SKM-1 treated with dmso at 0.1 percent for 144 hours (cell line): ENCODE measurements at regions not wholly inside any gene's neighbourhood (a gene's known extent, or its start where the extent isn't known, plus 50 kb on each side); places are given as distances from the start of the nearest gene placed in this dataset.
"Not testable (repeated sequence)": the region's sequence is repeated elsewhere in the genome, so short reads cannot be mapped to it uniquely, and the experiment has no call there.

ENCODE experiments used
- DNase-seq: peaks from one replicate; lab custom pipeline; 2025; ENCODE audit not compliant: unreplicated experiment; lab: John Stamatoyannopoulos, UW

- no peak for DNase-seq
These were observed 155.5 kb downstream of the BUB3 start for GRCh38 chr10:123309731-123310130.

- no peak for DNase-seq
These were observed 162.6 kb downstream of the BUB3 start for GRCh38 chr10:123316776-123317175.

DNA sequence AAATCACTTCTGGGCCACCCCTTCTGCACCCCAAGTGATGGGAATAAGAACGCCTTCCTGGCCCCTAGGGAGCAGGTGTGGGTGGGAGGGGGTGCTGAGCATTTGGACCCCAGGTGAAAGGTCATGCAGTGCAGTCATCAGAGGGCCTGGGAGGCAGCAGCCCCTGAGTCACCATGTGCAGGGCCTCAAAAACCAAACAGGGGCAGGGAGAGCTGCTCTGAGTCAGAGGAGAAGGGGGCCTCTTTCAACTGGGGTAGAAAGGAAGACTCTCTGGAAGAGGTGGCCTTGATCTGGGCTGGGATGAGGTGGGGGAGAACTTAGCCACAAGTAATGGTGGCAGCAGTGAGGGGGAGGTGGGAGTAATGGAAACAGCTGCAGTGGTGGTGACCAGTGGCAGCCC is 164.3 kb downstream of the BUB3 start:
- no peak for DNase-seq

DNA sequence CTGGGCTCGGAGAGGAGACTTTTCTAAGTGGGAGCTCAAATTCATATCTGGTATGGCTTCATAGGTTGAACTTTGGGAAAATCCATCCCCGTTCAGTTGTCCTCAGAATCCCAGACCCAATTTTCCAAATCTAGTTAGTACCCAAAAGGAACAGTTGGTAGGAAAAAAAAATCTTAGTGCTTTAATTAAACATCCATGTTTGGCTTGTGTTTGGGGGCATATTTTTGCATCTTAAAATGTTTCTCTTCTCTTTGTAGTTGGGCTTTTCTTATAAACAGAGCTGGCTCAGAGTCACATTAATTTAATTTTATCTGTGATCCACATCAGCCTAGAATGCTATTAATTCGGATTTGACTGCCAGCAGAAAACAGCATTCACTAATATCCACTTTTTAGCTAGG is 165.9 kb downstream of the BUB3 start:
- no peak for DNase-seq

- DNase-seq, result no peak
These were observed 169.7 kb downstream of the BUB3 start for GRCh38 chr10:123323884-123324283.

DNA sequence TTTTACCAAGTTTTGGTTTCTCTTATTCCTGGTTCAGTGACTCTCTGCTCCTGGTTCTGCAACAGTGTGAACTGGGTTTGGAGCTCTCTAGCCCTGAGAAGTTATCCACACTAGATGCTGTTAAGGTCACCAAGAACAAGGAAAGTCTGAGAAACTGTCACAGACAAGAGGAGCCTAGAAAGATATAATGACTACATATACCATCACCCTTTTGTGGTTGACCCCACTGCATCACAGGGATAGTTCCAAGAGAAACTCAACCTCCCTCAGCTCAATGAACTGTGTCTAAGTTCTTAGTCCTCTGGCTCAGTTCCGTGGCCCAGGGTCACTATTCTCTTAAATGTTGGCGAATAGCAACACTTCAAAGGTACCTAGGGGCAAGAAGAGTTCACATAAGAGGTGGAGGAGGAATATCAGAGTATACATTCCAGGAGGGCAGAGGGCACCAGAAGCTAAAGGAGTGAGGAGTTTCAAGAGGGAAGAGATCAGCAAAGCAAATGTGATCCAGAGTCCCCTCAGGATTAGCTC is 171.5 kb downstream of the BUB3 start:
- DNase-seq, result no peak

DNA sequence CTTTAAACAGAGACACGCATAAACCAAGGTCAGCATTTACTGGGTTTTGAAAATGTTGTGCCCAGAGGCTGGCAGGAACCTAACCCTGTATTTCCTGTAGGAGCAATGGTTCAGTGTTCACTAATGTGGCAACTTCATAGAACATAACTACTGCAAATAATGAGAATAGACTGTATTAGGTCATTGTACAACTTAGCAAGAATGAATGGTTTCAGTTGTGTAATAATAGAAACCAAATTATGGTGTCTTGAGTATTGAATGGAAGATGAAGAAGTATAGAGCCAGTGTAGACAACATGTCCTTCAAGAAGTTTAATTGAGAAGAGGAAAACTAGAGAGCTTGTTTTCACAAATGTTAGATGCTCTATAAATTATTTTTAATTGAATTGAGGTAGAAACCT is 172.5 kb downstream of the BUB3 start:
- DNase-seq, result no peak

- DNase-seq, result no peak
These were observed 173.2 kb downstream of the BUB3 start for GRCh38 chr10:123327450-123327849.

DNA sequence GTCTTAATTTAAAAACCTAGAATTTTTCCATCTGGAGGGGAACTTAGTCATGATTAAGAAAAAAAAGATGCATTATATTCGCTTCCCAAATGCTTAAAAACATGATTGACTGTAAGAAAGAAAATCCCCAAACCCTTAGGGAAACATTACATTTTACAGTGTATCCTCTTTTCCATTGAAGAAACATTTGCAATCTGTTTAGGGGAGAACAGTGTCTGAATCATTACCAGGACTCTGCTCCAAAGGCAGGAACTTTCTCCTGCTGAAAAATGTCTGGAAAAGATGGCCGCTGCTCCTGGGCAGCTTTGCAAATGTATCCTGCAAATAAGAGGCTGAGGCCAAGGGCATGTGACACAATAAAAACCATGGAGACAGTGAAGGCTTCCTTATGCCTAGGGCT is 173.7 kb downstream of the BUB3 start:
- DNase-seq, result no peak

- no peak for DNase-seq
These were observed 177.2 kb downstream of the BUB3 start for GRCh38 chr10:123331438-123331837.

DNA sequence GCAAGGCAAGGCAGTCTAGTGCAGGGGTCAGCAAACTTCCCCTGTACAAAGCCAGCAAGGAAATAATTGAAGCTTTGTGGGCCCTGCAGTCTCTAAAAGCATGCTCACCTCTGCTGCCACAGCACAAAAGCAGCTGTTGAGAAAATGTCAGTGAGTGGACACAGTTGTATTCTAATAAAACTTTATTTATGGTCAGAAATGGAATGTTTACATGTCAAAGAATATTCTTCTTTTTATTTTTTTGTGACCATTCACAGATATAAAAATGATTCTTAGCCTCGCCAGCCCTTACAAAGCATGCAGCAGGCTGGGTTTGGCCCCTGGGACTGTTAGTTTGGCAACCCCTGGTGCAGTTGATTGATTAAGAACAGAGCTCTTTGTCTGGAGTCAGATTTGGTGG is 192.4 kb downstream of the BUB3 start:
- no peak for DNase-seq

DNA sequence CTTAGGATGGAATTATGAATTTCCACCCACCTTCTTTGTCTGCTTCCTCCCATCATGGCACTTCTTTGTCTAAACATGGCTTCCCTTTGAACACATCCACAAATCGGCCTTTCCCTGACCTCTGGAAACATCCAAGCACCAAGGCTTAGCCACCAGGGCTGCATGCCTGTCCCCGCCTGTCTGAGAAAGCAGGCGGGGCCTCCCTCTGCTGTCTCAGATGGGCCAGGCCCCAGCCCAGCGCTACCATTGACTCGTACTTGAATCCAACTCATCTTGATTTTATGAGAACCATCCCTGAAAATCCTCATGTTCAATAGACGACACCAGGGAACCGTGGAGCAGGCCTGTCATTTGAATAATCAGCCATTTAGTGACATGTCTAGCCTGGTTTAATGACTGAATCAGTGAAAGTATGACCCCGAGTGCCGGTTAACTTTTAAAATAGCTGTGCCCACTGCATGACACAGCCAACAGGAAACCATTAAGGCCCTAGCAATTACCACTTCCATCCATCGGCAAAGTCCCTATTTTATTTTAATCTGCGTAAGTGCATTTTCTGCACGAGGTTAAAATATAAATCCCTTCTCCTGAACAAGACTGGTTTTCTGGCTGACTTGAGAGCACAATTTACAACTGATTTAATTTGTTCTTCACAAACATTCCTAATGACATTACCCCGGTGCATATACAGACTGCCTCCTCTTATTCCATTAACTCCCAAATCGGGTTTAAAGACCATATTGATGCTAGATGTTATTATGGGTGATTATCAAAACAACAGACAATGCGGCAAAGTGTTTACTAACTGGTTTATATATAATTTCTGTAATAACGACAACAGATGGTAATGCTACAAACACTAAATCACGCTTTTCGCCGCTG is 194.7 kb downstream of the BUB3 start:
- no peak for DNase-seq

DNA sequence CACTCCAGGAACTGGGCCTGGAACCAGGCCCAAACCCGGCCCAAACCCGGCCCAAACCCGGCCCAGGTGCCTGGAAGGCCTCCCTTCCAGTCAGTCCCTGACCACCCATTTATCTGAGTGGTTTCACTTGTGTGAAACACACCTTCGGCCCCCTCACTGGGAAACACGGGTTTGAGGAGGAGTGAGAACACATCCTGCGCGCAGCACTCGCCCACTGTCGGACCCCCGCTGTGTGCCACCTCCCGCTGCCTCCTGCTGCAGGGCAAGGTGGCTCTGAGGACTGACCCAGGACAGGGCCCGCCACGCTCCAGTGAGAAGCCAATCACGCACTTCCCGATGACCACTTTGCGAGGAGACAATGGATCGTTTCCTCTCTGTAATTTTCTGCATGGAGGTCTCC is 197.5 kb downstream of the BUB3 start:
- DNase-seq, result no peak

DNA sequence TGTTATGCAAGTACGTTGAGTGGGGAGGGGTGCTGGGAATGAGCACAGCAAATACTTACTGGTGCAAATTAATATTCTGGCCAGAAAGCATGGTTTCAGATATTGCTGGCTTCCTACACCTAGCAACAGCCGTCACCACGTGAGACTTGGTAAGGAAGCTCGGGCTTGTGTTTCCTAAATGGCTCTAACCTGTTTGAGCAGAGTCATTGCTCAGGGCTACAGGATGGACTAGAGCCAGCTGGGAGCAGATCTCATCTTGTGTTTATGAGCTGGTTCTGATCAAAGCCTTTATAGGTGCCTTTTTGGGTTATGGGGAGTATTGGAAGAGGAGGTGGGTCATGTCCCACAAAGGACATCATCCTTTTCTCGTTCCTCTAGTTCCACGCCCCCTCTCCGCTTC is 200.3 kb downstream of the BUB3 start:
- no peak for DNase-seq

GRCh38 chr10:123355748-123356481 is 201.7 kb downstream of the BUB3 start:
- DNase-seq, result no peak

- DNase-seq, result no peak
These were observed 202.6 kb downstream of the BUB3 start for GRCh38 chr10:123356799-123357198.

DNA sequence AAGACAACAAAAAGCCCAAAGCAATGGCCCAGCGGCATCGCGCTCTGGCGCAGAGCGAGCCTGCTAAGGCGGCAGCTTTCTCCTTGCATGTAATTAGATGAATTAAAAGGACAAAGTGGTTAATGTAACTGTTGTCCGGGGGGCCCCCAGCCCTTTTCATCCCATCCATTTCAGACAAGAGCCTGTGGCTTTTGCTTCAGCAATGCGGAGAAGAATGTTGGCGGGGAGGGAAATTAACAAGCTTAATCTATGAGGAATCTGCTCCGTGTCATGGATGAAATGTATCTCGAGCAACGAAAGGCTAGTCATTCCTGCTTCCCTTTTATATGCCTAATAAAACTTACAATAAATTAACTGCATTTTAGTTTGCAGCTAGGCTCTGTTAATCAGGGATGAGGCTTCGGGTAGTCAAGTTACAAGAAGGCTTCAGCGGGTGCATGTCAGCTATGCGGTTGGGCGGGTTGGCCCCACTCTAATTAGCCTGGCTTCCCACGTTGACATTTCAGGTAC is 203.3 kb downstream of the BUB3 start:
- DNase-seq, result no peak

DNA sequence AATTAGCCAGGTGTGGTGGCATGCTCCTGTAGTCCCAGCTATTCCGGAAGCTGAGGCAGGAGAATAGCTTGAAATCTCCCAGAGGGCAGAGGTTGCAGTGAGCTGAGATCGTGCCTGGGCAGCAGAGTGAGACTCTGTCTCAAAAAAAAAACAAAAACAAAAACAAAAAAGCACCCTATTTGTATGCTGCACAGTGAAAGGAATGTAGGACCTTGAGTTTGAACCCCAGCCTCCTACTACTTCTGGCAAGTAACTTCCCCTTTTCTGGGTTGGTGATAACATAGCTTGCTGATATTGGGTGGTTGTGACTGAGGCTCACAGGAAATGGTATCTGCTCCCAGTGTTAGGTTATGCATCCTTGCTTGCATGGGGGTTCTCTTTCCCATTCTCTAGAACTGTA is 205.3 kb downstream of the BUB3 start:
- DNase-seq, result no peak

- DNase-seq, result no peak
These were observed 207.6 kb downstream of the BUB3 start for GRCh38 chr10:123361832-123362231.

DNA sequence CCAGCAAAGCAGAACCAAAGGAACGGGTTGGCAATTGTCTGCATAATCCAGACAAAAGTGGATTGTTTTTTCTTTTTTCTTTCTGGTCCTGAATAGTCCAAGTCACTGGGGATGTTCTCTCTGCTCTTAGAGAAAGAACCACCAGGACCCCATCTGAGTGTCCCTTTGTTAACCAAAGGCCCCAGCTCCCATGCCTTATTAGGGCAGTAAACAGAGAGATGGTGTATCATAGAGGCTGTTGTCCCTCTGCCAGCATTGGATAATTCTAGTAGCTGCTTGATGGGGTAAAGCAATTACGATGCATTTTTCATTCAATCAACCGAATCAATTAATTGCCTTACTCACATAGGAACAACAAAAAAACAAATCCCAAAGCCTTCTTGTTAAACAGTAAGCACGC is 213.0 kb downstream of the BUB3 start:
- DNase-seq, result no peak

- DNase-seq, result not testable (repeated sequence)
These were observed 217.4 kb downstream of the BUB3 start for GRCh38 chr10:123371626-123372025.

GRCh38 chr10:123373591-123373990 is 219.4 kb downstream of the BUB3 start:
- no peak for DNase-seq
